MCF 10A (cell line): ENCODE measurements at regions not wholly inside any gene's neighbourhood (a gene's known extent, or its start where the extent isn't known, plus 50 kb on each side); places are given as distances from the start of the nearest gene placed in this dataset.

Source experiments
- BruUV-seq: library from RNA; stranded (reverse); fragments of 400-500 nt; replicated peaks from 2 replicates; lab custom pipeline; 2021; lab: Mats Ljungman, UMichigan
- CTCF ChIA-PET: fragments of 300-600 bp; sonication (Branson Sonifier 250); formaldehyde crosslinking; extraction: SDS; loops from one replicate; lab custom pipeline; 2021; ENCODE audit warnings: antibody characterized with exemption, inconsistent platforms; lab: Yijun Ruan, JAX
- POLR2A ChIA-PET: fragments of 300-600, 350-650 bp; sonication (Branson Sonifier 250); formaldehyde crosslinking; extraction: SDS; loops from one replicate; lab custom pipeline; 2020; ENCODE audit warnings: antibody characterized with exemption, inconsistent platforms; lab: Yijun Ruan, JAX
- DNase-seq: peaks from one replicate; pipeline ENCODE4 v3.0.0-alpha.2; 2018; ENCODE audit not compliant: unreplicated experiment
- H3K27ac Mint-ChIP-seq: one replicate; pipeline ENCODE4 v1.8.0; 2022; ENCODE audit warnings: mild to moderate bottlenecking, low read depth, mixed read lengths; ENCODE audit not compliant: unreplicated experiment
- H3K27me3 Mint-ChIP-seq: one replicate; pipeline ENCODE4 v1.8.0; 2022; ENCODE audit warnings: mixed read lengths; ENCODE audit not compliant: insufficient read depth, unreplicated experiment
- H3K36me3 Mint-ChIP-seq: one replicate; pipeline ENCODE4 v1.8.0; 2022; ENCODE audit warnings: mild to moderate bottlenecking, moderate library complexity, mixed read lengths; ENCODE audit not compliant: insufficient read depth, unreplicated experiment
- H3K4me1 Mint-ChIP-seq: one replicate; pipeline ENCODE4 v1.8.0; 2022; ENCODE audit warnings: mixed read lengths; ENCODE audit not compliant: insufficient read depth, unreplicated experiment
- H3K4me3 Mint-ChIP-seq: one replicate; pipeline ENCODE4 v1.8.0; 2022; ENCODE audit warnings: mild to moderate bottlenecking, moderate library complexity, mixed read lengths; ENCODE audit not compliant: unreplicated experiment
- H3K9me3 Mint-ChIP-seq: one replicate; pipeline ENCODE4 v1.8.0; 2022; ENCODE audit warnings: mixed read lengths; ENCODE audit not compliant: unreplicated experiment
- CTCF ChIP-seq: fragments of 200-600 bp; IDR thresholded peaks from one replicate; pipeline ENCODE4 v1.8.0; 2022; ENCODE audit warnings: antibody characterized with exemption, mild to moderate bottlenecking; ENCODE audit not compliant: unreplicated experiment
- intact Hi-C: fragments of 100-400 bp; cut with micrococcal nuclease; formaldehyde crosslinking; loops from 2 replicates; pipeline ENCODE4 v1.14.1; 2022

- intact Hi-C loops, result no loop called here
- Mint-ChIP-seq H3K4me1 (no peaks in the 10 kb centered on the region), H3K27ac (no peak overlapping the region), H3K4me3 (no peak overlapping the region), H3K36me3 (no peaks in the 10 kb centered on the region), H3K9me3 (no peaks in the 10 kb centered on the region), H3K27me3 (no peaks in the 10 kb centered on the region)
- no TSS peak for BruUV-seq
- CTCF ChIA-PET, result no interaction called here
- no peak for DNase-seq
- TF ChIP-seq CTCF, result no peak
- POLR2A ChIA-PET, result no interaction called here
Measured at GRCh38 chr4:133084421-133084820, 64.7 kb upstream of the PCDH10 start.

GRCh38 chr4:133095591-133095990 lies 53.5 kb upstream of the PCDH10 start:
- H3K9me3 Mint-ChIP-seq, result no peaks in the 10 kb centered on the region
- no peaks in the 10 kb centered on the region for H3K4me1 Mint-ChIP-seq
- no peak for TF ChIP-seq CTCF
- no peaks in the 10 kb centered on the region for H3K27me3 Mint-ChIP-seq
- CTCF ChIA-PET, result no interaction called here
- POLR2A ChIA-PET, result no interaction called here
- peak; percentile 11 for DNase-seq
- intact Hi-C loops, result no loop called here
- no peak overlapping the region for H3K27ac Mint-ChIP-seq
- no TSS peak for BruUV-seq
- no peak overlapping the region for H3K4me3 Mint-ChIP-seq
- H3K36me3 Mint-ChIP-seq, result no peaks in the 10 kb centered on the region

GRCh38 chr4:133096972-133097371 lies 52.1 kb upstream of the PCDH10 start:
- no peak overlapping the region for H3K27ac Mint-ChIP-seq
- CTCF ChIA-PET, result no interaction called here
- H3K9me3 Mint-ChIP-seq, result no peaks in the 10 kb centered on the region
- no peak for TF ChIP-seq CTCF
- no peaks in the 10 kb centered on the region for H3K27me3 Mint-ChIP-seq
- no TSS peak for BruUV-seq
- POLR2A ChIA-PET, result no interaction called here
- H3K4me1 Mint-ChIP-seq, result no peaks in the 10 kb centered on the region
- no peak overlapping the region for H3K4me3 Mint-ChIP-seq
- intact Hi-C loops, result no loop called here
- H3K36me3 Mint-ChIP-seq, result no peaks in the 10 kb centered on the region
- no peak for DNase-seq
